Fibroblast of skin of left biceps (primary cell): ENCODE measurements at regions not wholly inside any gene's neighbourhood (a gene's known extent, or its start where the extent isn't known, plus 50 kb on each side); places are given as distances from the start of the nearest gene placed in this dataset.

Source experiments
- DNase-seq, 2 experiments: peaks; one replicate each; pipeline ENCODE4 v3.0.0-alpha.2; 2013; ENCODE audit warnings: low read depth in 2 of 2

DNA sequence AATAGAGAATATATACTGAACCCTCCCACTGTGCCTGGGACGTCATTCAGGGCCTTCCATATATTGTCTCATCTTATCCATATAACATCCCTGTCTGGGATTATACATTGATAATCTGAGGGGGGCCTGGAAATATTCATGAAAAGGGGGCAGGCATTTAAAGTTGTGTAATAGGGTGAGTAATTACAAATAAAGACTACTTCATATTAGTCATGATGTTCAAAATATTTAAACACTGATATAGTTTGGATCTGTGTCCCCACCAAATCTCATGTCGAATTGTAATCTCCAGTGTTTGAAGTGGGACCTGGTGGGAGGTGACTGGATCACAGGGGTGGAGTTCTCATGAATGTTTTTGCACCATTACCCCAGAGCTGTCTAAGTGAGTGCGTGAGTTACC lies 97.8 kb downstream of the AQP9 start:
- DNase-seq = no peak

DNA sequence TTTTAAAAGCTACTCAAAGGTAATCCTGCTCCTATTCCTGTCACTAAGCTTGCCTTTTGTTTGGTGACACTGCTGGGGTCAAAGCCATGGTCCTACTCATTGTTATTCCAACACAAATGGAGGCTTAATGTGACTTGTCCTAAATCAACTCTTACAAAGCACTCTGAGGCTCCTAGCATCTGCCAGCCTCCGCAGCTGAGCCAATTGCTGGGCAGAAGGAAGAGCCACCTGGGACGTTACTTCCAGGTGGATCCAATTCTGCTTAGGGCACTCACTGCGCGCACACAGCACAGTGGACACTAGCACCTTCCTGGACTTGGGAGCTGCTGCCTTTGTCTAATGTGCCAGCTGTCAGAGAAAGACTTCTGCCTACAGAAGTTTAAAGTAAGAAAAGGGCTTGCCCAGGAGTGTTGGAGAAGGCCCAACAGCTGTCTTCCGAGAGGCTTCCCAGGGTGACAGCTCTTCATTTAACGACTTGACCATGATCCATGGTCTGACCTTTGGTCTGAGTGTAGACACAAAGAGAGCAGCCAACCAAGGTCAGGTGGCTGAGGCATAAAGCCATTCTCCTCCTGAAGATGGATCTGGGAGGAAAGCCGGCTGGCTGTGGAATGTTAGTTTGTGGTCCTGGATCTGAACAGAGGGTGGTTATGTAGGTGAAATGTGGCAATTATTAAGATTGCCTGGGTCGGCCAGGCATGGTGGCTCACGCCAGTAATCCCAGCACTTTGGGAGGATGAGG lies 102.2 kb downstream of the AQP9 start:
- no peak for DNase-seq

DNA sequence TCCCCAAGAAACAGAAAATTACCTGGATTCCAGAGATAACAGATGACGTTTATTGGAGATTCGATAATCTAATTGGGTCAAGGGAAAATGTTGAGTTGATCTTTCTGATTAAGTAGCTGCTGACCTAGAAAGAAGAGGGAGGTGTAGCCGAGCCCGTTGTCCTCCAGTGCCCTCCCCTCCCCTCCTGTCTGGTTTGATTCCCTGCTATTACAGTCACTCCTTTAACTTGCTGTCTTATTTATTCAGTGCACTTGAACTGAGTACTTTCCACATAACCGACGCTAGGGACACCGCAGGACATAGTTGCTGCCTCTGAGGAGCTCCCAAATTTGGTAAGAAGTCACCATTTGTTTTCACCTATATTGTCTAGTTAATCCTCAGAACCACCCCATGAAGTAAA lies 103.7 kb downstream of the AQP9 start:
- DNase-seq = no peak

DNA sequence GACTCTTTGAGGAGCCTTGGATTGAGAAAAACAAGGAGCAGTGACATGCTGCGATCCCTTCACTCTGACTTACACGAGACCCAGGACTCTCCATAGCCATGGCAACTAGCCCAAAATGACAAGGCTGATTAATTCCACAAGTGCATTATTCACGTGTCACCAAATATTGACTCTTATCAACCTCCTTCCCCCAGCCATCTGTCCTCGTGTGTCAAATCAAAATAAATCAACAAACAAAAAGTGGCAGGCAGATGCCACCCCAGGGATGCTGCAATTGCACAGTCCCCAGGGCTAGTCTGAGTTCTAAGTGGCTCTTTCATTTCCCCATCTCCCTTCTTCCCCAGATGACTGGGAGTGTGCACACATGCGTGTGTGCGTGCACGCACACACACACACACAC lies 104.9 kb downstream of the AQP9 start:
- no peak for DNase-seq

DNA sequence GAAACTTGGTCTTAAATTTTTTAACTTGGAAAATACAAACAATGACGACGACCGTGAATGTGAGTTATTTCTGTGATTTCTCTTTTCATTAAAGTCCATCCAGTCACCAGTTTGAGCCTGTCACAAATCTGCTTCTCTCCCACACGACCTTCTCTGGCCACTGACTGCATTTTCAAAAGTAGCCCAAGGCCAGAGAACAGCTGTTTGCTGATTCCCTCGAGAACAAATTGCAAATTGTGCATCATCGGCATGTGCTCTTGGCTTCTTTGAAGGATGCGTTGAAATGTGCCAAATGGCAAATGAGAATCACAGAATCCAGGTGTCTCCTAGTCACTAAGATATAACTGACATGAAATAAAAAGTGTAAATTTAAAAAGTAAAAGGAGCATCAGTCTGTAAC lies 106.4 kb downstream of the AQP9 start:
- DNase-seq = no peak

DNA sequence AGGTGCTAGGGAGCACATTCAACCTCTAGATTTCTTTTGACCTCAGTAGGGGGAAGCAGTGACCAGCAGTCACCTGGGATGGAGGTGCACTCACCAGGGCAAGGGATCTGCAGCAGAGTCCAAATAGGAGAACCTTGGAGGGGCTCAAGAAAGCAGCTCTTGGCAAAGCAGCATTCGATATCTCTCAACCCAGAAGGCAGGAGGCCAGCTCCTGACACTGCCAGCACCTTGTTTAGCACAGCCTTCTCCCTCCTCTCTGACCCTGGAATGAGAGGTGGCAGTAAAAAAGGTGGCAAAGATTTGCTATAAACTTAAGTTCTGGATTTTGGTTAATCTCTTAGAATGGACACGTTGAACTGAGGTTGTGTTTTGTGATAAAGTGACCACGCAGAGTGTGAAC lies 107.9 kb downstream of the AQP9 start:
- no peak for DNase-seq

DNA sequence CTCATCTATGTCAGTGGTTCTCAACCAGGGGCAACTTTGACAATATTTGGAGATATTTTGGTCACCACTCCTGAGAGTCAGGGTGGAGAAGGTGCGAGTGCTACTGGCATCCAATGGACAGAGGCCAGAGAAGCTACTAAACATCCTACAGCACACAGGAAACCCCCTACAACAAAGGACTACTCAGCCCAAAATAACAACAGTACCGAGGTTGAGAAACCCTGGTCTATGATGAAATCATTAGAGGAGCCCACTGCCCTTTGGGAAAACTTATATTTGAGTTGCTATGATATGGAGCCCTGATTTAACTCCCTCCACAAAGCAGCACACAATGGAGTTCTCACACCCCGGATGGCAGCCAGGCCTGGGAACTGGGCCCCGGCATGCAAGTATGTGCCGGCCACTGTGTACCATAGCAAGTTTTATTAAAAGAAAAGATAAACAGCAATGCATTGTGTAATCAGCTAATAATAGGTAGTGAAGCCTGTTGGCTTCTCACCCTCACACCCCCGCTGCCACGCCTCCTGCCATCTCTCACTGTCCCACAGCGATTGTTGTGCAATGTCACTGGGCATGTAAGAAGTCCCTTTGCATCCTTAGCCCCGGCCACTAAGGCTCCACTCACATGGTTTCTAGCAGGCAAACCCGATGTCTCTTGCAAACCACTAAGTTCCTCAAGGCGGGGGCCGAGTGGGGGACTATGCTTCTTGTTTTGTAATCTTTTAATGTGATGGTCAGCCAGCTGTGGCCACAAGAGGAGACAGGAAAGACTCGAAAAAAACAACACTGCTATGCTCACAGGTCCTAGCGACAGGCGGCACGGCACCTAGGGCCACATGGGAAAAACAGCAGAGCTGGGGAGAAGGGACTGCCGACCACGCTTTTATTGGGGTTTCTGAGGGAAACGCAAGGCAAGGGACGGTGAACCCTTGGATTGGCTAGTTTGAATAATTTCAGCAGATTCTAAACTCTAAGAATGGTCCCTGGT lies 110.0 kb downstream of the AQP9 start:
- DNase-seq = no peak

DNA sequence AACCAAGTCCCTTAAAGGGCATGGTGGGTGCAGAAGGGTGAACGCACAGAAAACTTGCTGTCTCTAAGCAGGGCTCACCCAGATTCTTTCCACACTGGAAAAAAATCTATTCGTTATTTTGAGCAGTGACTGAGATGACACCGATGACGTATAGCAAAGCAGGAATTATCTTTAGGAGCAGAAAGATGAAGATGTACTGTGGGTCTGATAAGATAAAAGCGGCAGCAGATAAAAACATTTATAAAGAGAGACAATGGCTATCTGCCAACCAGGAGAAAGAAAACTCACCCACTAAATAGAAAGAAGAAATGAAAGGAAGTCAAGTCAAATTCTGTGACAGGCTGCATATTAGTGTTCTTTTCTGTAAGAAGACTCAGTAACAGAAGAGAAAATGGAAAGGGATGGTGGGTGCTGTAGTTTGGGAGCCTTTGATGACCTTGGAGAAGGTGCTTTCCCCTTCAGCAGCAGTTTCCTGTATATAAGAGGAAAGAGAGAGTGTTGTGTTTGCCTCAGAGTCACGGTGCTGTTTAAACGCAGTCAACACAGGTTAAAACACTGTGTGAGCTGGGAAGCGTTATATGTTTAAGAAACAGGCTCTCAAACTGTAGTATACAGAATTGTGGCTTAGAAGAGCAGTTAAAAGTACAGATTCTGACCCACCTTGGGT lies 111.6 kb downstream of the AQP9 start:
- no peak for DNase-seq

DNA sequence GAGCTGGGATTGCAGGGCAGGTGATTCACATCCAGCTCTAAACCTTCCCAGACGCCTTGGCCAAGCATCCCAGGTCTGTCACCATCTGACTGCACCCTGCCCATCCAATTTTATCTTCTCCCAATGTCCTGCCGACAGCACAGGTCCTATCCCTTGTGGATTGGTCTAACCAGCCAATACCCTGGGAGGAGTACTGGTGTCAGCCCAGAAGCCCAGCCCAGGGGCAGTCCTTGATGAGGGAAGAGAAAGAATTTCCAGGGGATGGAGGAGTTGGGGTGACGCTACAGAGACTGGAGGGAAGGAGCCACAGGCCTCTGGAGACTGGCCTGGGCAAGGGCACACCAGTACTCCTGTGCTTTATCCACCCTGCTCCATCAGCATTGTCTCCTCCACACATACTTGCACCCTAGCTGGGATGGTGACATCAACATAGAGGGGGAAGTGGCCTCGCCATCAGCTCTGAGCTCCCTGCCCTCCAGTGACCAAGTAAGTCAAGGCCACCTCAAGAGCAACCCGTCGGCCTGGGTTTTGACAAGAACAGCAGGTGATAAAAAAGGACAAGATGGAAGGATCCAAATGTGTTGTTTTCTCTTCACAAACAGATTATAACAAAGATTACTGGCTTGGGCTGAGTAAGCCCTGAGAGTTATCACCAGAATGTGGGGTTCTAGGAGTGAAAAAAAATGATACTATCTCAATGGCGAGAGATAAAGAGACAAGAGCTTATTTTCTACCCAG lies 114.6 kb downstream of the AQP9 start:
- no peak for DNase-seq

DNA sequence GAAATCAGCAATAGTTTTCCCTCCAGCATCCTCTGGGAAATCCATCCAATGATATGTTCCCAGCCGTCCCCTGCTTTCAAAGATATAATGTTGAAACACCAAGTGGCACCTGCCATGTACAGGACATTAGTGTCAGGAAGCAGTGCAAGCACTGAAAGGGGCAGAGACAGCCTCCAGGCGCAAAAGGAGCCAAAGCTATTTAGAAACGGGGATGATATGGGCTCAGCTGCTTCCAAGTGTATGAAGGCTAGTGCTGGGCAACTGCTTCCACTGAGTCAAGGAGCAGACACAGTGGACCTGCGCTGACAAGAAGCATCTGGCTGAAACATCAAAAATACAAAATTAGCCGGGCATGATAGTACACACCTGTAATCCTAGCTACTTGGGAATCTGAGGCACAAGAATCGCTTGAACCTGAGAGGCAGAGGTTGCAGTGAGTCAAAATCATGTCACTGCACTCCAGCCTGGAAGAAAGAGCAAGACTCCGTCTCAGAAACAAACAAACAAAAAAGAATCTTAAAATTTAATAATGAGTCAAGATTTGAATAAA lies 119.7 kb downstream of the AQP9 start:
- DNase-seq = no peak

DNA sequence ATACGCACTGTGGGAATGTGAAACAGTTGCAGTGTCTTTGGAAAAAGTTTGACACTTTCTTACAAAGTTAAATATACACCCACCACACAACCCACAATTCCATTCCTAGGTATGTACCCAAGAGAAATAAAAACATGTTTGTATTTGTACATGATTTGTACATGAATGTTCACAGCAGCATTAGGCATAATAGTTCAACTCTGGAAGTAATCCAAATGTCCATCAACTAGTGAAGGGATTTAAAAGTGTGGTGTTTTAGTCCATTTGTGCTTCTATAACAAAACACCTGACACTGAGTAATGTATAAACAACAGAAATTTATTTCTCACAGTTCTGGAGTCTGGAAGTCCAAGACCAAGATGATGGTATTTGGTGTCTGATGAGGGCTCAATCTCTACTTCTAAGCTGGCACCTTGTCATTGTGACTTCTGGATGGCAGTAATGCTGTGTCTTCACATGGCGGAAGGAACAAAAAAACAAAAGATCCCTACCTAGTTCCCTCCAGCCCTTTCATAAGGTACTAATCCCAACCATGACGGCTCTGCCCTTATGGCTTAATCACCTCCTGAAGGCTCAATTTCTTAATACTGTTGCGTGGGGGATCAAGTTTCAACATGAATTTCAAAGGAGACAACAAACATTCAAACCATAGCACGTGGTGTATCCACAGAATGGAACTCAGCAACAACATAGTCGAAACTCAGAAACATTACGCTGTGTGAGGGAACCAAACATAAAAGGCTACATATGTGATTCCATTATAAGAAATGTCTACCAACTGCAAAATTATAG lies 120.5 kb downstream of the AQP9 start:
- no peak for DNase-seq

DNA sequence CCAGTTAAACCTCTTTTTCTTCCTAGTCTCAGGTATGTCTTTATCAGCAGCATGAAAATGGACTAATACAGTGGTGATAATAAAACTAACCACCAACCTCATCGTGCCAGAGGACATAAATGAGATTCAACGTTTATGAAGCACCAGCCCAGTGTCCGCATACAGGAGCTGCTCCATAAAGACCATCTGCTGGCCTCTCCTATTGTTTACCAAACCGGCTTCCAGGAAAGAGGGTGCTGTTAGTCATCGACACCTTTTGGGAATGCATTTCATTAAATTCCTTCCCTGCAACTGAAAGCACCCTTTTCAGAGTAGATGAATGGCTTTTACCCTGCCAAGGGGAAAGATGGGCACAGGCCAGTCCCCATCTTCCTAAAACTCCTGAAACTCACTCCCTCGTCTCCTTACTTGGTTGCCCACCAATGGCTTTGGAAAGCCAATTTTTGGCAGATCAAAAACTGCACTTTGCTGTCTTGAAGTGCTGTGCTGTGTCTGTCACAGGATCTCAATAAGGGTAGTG lies 122.1 kb downstream of the AQP9 start:
- DNase-seq = no peak

DNA sequence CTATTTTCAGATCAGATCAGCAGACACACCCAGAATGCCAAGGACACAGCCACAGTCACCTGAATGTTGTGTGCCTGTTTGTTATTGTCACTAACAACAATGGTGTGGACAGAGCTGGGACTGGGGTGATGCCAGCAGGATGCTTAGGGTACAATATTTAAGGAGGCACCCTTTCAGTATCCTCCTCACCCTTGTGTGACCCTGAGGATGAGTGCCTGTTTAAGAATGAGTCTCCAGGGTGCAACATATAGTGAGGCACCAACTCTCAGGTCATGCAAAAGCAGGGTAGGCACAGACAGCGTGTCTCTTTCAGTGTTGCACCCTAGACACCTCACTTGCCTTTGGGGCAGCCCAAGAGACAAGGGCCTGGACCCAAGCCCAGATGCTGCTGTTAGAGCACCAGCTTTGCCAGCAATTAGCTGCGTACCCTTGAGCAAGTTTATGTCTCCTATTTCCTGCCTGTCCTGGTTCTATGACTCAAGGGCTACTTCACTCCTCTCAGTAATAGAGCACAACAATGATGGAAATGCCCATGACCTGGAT lies 122.6 kb downstream of the AQP9 start:
- DNase-seq = no peak

DNA sequence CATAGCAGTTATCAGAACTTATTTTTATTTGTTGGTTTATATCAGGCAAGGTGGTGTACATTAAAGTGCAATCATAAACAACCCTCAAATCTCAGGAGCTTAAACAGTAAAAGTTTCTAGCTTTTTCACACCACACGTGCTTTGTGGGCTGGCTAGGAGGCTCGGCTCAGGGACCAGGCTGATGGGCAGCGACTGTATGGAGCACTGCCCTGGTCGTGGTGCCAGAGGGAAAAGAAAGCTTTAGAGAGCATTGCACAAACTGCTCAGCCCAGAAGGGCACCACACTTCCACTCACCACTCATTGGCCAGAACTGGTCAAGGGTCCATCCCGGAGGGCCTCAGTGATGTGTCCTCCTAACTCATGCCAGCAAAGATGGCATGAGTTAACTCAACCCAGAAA lies 123.2 kb downstream of the AQP9 start:
- DNase-seq = no peak

DNA sequence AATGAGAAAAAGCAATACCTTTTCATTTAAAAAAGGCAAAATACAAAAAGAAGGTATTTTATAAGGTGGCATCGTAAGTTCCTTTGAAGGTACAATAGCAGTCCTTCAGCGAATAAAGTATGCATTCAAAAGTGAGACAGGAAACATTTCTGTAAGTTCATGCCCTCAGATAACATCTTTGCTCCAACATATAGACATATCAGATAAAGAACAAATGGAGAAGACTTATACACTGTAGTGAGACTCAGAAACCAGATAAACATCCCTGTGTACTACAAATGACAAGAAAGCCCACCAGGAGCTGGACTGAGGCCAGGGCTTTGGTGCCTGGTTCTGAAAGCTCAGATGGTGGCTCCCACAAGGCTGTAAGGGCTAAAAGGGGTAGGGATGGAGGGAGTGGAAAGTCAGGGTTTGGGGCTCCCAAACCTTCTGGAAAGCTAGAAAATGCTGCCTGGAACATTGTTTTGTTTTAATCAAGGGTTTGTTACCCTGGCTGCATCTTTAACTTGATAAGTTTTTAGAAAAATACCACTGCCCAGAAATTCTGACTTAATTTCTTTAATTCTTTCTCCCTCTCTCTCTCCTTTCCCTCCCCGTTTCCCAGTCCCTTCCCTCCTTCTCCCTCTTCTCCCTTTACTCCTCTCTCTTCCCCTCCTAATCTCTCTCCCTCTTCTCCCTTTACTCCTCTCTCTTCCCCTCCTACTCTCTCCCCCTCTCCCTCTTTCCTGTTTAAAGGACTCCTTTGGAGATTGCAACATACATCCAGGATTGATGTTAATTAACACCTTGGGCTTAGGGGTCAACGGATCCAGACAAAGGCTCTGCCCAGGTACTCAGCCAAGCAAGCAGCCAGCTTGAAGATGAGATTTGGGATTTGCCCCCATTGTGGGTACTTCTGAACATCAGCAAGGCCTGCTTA lies 126.1 kb downstream of the AQP9 start:
- no peak for DNase-seq

DNA sequence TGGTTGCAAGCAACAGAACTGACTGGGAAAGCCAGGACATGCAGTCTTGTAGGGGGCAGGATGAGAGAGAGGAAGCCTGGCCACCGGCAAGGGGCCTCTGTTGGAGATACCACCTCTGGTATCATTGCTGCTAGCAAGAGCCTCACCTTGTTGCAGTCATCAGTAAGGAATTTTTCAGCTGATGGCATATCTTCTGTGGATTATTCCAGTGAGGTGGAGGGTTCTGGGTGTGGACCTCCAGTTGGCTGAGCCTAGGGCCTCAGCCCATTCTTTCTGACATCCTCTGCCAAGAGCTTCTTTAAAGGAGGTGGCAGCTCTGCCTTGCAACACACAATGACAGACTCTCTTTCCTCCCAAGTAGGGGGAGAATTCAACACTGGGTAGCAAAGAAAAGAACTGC lies 128.9 kb downstream of the AQP9 start:
- no peak for DNase-seq

DNA sequence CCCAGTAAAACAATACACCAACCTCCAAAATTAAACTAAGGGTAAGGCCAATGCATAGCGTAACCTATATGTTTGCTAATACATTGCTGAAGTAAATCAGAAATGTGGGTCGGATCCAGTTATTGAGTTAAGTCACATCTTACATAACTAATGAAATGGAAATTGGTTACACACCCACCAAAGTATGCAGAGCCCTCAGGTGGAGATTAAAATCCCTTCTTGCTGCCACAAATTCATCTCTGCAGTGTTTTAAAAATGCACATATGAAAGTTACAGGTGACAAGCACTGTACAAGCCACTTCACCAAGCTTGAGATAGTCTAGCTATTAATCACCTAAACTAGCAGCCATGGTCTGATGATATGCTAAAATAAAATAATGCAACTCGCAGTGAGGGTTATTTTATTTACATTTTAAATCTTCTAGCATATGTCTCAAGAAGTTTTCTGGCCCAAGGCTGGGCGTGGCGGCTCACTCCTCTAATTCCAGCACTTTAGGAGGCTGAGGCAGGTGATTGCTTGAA lies 130.6 kb downstream of the AQP9 start:
- no peak for DNase-seq

DNA sequence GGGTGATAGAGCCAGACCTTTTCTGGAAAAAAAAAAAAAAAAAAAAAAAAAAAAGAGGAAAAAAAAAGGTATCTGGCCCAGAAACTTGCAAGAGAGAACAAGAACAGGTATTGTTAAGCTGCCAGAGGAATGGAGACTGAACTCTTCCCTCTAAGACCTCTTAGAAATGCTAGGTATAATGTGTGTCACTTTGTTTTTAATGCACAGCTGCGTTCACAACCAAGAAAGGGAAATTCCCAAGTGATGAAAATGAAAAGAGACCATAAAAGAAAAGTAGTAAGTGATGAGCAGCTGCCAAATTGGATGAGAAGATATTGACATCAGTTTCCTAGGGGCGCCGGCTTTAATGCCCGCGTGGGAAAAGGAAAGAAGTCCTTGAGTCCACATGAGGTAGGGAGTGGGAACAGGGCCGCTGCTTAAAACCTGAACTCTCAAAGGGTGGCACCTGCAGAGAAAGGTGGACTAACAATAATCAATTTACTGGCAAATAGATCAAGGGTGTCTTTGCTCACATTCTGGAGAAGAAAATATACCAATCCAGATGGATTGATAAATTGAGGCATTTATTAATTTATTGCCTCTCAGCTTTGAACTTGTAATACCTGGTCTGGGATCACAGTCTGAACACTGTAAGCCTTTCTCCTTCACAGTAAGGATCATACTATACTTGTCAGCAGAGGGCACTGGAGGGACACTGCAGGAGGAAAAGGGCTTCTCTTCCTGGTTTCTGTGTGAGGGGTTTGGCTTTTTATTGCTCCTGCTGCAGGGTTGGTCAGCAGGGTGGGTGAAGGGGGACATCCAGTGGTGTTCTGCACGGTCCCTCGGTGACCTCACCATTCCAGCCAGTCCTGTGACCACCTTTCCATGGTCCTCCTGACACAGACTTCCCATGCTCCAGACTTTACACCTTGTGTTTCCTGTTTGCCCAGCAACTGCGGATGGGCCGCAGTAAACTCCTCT lies 131.6 kb downstream of the AQP9 start:
- DNase-seq = peak; percentile 23 to 29
